IMR-90 (cell line): ENCODE measurements at regions not wholly inside any gene's neighbourhood (a gene's known extent, or its start where the extent isn't known, plus 50 kb on each side); places are given as distances from the start of the nearest gene placed in this dataset.

Experiments
- ATAC-seq: fragments of 200-7000 bp; cut with Tn5 transposase; 2 replicates; pipeline ENCODE4 v1.9.1; 2020; ENCODE audit warnings: low read depth, mild to moderate bottlenecking, moderate library complexity
- BruUV-seq: library from RNA; stranded (reverse); fragments of 400-500 nt; replicated peaks from 2 replicates; lab custom pipeline; 2021; lab: Mats Ljungman, UMichigan
- CTCF ChIA-PET: fragments of 300-600 bp; formaldehyde crosslinking; extraction: SDS; loops from one replicate; lab custom pipeline; 2021; ENCODE audit warnings: antibody characterized with exemption; lab: Yijun Ruan, JAX
- POLR2A ChIA-PET: fragments of 300-600 bp; sonication (Branson Sonifier 250); formaldehyde crosslinking; loops from one replicate; lab custom pipeline; 2022; ENCODE audit warnings: antibody characterized with exemption; ENCODE audit not compliant: unreplicated experiment; lab: Charles Lee
- DNase-seq: peaks from one replicate; pipeline ENCODE4 v3.0.0; 2013
- H2AFZ ChIP-seq: replicated peaks from 2 replicates; pipeline ENCODE3; 2013; ENCODE audit warnings: low read length, mild to moderate bottlenecking; ENCODE audit not compliant: poor library complexity
- H2AK5ac ChIP-seq: 2 replicates; pipeline ENCODE4 v1.6.1; 2013; ENCODE audit warnings: low read depth, low read length, inconsistent platforms
- H2AK9ac ChIP-seq: replicated peaks from 2 replicates; pipeline ENCODE3; 2013; ENCODE audit warnings: mild to moderate bottlenecking, low read depth, low read length, moderate library complexity; ENCODE audit not compliant: poor library complexity
- H2BK120ac ChIP-seq: 2 replicates; pipeline ENCODE4 v1.6.1; 2013; ENCODE audit warnings: low read depth, low read length, inconsistent platforms
- H2BK15ac ChIP-seq: 3 replicates; pipeline ENCODE4 v1.6.1; 2013; ENCODE audit warnings: low read depth, low read length, inconsistent platforms
- H2BK20ac ChIP-seq: 2 replicates; pipeline ENCODE4 v1.6.1; 2013; ENCODE audit warnings: low read depth, mild to moderate bottlenecking, inconsistent platforms, low read length, moderate library complexity
- H2BK5ac ChIP-seq: 2 replicates; pipeline ENCODE4 v1.6.1; 2013; ENCODE audit warnings: mild to moderate bottlenecking, low read depth, low read length, inconsistent platforms; ENCODE audit not compliant: poor library complexity, severe bottlenecking
- H3K14ac ChIP-seq: replicated peaks from 2 replicates; pipeline ENCODE4 v1.6.1; 2013; ENCODE audit warnings: low read depth, low read length, inconsistent platforms
- H3K18ac ChIP-seq: 2 replicates; pipeline ENCODE4 v1.6.1; 2013; ENCODE audit warnings: low read depth, low read length, control low read depth
- H3K23ac ChIP-seq: 2 replicates; pipeline ENCODE4 v1.6.1; 2013; ENCODE audit warnings: low read depth, low read length, inconsistent platforms
- H3K27ac ChIP-seq: 2 replicates; pipeline ENCODE4 v1.5.1; 2013; ENCODE audit warnings: mild to moderate bottlenecking, control low read depth, low read length; ENCODE audit not compliant: insufficient read depth
- H3K27me3 ChIP-seq: 2 replicates; pipeline ENCODE4 v1.6.1; 2013; ENCODE audit warnings: low read length; ENCODE audit not compliant: control insufficient read depth, insufficient read depth
- H3K36me3 ChIP-seq: 2 replicates; pipeline ENCODE4 v1.6.1; 2013; ENCODE audit warnings: low read length, mixed read lengths; ENCODE audit not compliant: control insufficient read depth, insufficient read depth
- H3K4ac ChIP-seq: 2 replicates; pipeline ENCODE4 v1.6.1; 2013; ENCODE audit warnings: low read depth, low read length, inconsistent platforms
- H3K4me1 ChIP-seq: 2 replicates; pipeline ENCODE4 v1.6.1; 2013; ENCODE audit warnings: low read length, mixed read lengths; ENCODE audit not compliant: control insufficient read depth, insufficient read depth
- H3K4me2 ChIP-seq: 2 replicates; pipeline ENCODE4 v1.6.1; 2013; ENCODE audit warnings: low read depth, mild to moderate bottlenecking, control low read depth, low read length, moderate library complexity
- H3K4me3 ChIP-seq: 2 replicates; pipeline ENCODE4 v1.5.1; 2013; ENCODE audit warnings: low read depth, mild to moderate bottlenecking, control low read depth, low read length, moderate library complexity; ENCODE audit not compliant: insufficient read depth
- H3K56ac ChIP-seq: 2 replicates; pipeline ENCODE4 v1.6.1; 2013; ENCODE audit warnings: low read length, inconsistent platforms; ENCODE audit not compliant: insufficient read depth; ENCODE audit errors: extremely low read depth
- H3K79me1 ChIP-seq, 2 experiments: 2 replicates each; pipeline ENCODE4 v1.6.1; 2013; ENCODE audit warnings: low read length in 2 of 2, inconsistent platforms in 1 of 2, low read depth in 1 of 2
- H3K9ac ChIP-seq: 2 replicates; pipeline ENCODE4 v1.6.1; 2013; ENCODE audit warnings: low read depth, low read length, control low read depth
- H3K9me1 ChIP-seq: 2 replicates; pipeline ENCODE4 v1.6.1; 2013; ENCODE audit warnings: low read length, inconsistent platforms; ENCODE audit not compliant: insufficient read depth
- H3K9me3 ChIP-seq: 2 replicates; pipeline ENCODE4 v1.6.1; 2013; ENCODE audit warnings: low read length; ENCODE audit not compliant: control insufficient read depth, insufficient read depth
- H4K20me1 ChIP-seq: 2 replicates; pipeline ENCODE4 v1.6.1; 2013; ENCODE audit warnings: low read length, inconsistent platforms; ENCODE audit not compliant: insufficient read depth
- H4K5ac ChIP-seq: 2 replicates; pipeline ENCODE4 v1.6.1; 2013; ENCODE audit warnings: mild to moderate bottlenecking, low read depth, low read length, control low read depth
- H4K8ac ChIP-seq, 2 experiments: 2 replicates each; pipeline ENCODE4 v1.6.1; 2013; ENCODE audit warnings: low read depth in 2 of 2, low read length in 2 of 2, control low read depth in 1 of 2, inconsistent platforms in 1 of 2
- H4K91ac ChIP-seq: 2 replicates; pipeline ENCODE4 v1.6.1; 2013; ENCODE audit warnings: low read depth, low read length, inconsistent platforms; ENCODE audit not compliant: insufficient read depth
- BHLHE40 ChIP-seq: fragments of 150-350 bp; IDR thresholded peaks from 2 replicates; pipeline ENCODE4 v1.6.1; 2016; ENCODE audit warnings: mild to moderate bottlenecking, low read depth, low read length
- CEBPB ChIP-seq: IDR thresholded peaks from 2 replicates; pipeline ENCODE4 v1.6.1; 2012; ENCODE audit warnings: low read depth, low read length, improper control_type of control experiment
- CHD1 ChIP-seq: IDR thresholded peaks from 2 replicates; pipeline ENCODE4 v1.6.1; 2012; ENCODE audit warnings: low read depth, low read length, improper control_type of control experiment
- ELK1 ChIP-seq: fragments of 150-350 bp; IDR thresholded peaks from 2 replicates; pipeline ENCODE4 v1.6.1; 2016; ENCODE audit warnings: low read depth, mild to moderate bottlenecking, low read length, moderate library complexity, borderline replicate concordance
- FOS ChIP-seq: fragments of 150-350 bp; IDR thresholded peaks from 2 replicates; pipeline ENCODE4 v1.6.1; 2016; ENCODE audit warnings: low read depth, low read length
- MAFK ChIP-seq: IDR thresholded peaks from 2 replicates; pipeline ENCODE4 v1.6.1; 2012; ENCODE audit warnings: low read depth, low read length, improper control_type of control experiment
- MAZ ChIP-seq: IDR thresholded peaks from 2 replicates; pipeline ENCODE4 v1.6.1; 2012; ENCODE audit warnings: low read depth, mild to moderate bottlenecking, low read length, improper control_type of control experiment, moderate library complexity, borderline replicate concordance
- MXI1 ChIP-seq: IDR thresholded peaks from 2 replicates; pipeline ENCODE4 v1.6.1; 2012; ENCODE audit warnings: low read depth, mild to moderate bottlenecking, low read length, moderate library complexity, borderline replicate concordance
- NFE2L2 ChIP-seq: fragments of 150-350 bp; IDR thresholded peaks from 2 replicates; pipeline ENCODE4 v1.6.1; 2016; ENCODE audit warnings: low read depth, mild to moderate bottlenecking, low read length
- POLR2A ChIP-seq: IDR thresholded peaks from 2 replicates; pipeline ENCODE4 v1.6.1; 2012; ENCODE audit warnings: mild to moderate bottlenecking, low read depth, low read length
- RAD21 ChIP-seq: IDR thresholded peaks from 2 replicates; pipeline ENCODE4 v1.6.1; 2012; ENCODE audit warnings: low read length, improper control_type of control experiment
- RCOR1 ChIP-seq: IDR thresholded peaks from 2 replicates; pipeline ENCODE4 v1.6.1; 2012; ENCODE audit warnings: mild to moderate bottlenecking, low read length, improper control_type of control experiment; ENCODE audit not compliant: insufficient replicate concordance
- RFX5 ChIP-seq: IDR thresholded peaks from 2 replicates; pipeline ENCODE4 v1.8.0; 2012; ENCODE audit warnings: low read depth, mild to moderate bottlenecking, low read length, moderate library complexity
- SMC3 ChIP-seq: fragments of 150-350 bp; IDR thresholded peaks from 2 replicates; pipeline ENCODE4 v1.6.1; 2016; ENCODE audit warnings: low read depth, mild to moderate bottlenecking, antibody characterized with exemption, low read length, moderate library complexity
- WGBS, 2 experiments: methylation state at CpG; one replicate each; pipeline versions ENCODE4 v1.1.5 to v1.1.7; 2013; ENCODE audit warnings: missing lambda C conversion rate in 2 of 2; ENCODE audit not compliant: insufficient read length in 1 of 2; ENCODE audit errors: extremely low coverage in 2 of 2; 5-methylcytosine and 5-hydroxymethylcytosine counted together
- dilution Hi-C: fragments of 300-500 bp; cut with HindIII; formaldehyde crosslinking; loops from one replicate; pipeline ENCODE4 v1.14.3; 2018; ENCODE audit warnings: low sequenced_read_pairs; ENCODE audit not compliant: unreplicated experiment
- in situ Hi-C: fragments of 300-500 bp; cut with MboI; formaldehyde crosslinking; loops from 3 replicates; pipeline ENCODE4 v1.14.3; 2019; ENCODE audit warnings: low sequenced_read_pairs, inconsistent platforms, mixed read lengths
- intact Hi-C: fragments of 100-400 bp; cut with micrococcal nuclease; formaldehyde crosslinking; loops from 2 replicates; pipeline ENCODE4 v1.10.0; 2022
- TF ChIP-seq, protein P1 (sequence below): conservative IDR thresholded peaks from 2 replicates; pipeline ENCODE4 v1.5.1; 2012; ENCODE audit warnings: mild to moderate bottlenecking, low read depth, low read length, improper control_type of control experiment
- TF ChIP-seq, protein P2 (sequence below): fragments of 150-350 bp; IDR thresholded peaks from 2 replicates; pipeline ENCODE4 v1.6.1; 2017; ENCODE audit warnings: mild to moderate bottlenecking, antibody characterized with exemption, low read length, low read depth

DNA sequence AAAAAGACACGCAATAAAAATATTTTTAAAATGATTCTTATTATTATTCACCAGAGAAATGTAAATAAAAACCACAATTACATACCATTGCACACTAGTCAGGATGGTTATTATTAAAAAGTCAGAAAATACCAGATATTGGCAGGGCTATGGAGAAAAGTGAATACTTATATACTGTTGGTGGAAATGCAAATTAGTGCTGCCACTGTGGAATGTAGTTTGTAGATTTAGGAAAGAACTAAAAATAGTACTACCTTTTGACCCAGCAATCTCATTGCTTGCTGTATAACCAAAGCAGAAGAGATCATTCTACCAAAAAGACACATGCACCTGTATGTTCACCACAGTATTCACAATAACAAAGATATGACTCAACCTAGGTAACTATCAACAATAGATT is 1237.3 kb upstream of the FAM98A start:
- POLR2A ChIA-PET, result no interaction called here
- no peak overlapping the region for H4K8ac ChIP-seq
- dilution Hi-C loops (no loop called here), intact Hi-C loops (no loop called here), in situ Hi-C loops (no loop called here)
- TF ChIP-seq RAD21 (no peak), MAFK (no peak), NFE2L2 (no peak), MXI1 (no peak), CHD1 (no peak), POLR2A (no peak), CEBPB (no peak), BHLHE40 (no peak), FOS (no peak), RCOR1 (no peak), RFX5 (no peak), MAZ (no peak), ELK1 (no peak), SMC3 (no peak)
- TF ChIP-seq, protein P1, sequence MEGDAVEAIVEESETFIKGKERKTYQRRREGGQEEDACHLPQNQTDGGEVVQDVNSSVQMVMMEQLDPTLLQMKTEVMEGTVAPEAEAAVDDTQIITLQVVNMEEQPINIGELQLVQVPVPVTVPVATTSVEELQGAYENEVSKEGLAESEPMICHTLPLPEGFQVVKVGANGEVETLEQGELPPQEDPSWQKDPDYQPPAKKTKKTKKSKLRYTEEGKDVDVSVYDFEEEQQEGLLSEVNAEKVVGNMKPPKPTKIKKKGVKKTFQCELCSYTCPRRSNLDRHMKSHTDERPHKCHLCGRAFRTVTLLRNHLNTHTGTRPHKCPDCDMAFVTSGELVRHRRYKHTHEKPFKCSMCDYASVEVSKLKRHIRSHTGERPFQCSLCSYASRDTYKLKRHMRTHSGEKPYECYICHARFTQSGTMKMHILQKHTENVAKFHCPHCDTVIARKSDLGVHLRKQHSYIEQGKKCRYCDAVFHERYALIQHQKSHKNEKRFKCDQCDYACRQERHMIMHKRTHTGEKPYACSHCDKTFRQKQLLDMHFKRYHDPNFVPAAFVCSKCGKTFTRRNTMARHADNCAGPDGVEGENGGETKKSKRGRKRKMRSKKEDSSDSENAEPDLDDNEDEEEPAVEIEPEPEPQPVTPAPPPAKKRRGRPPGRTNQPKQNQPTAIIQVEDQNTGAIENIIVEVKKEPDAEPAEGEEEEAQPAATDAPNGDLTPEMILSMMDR, result no peak
- TF ChIP-seq, protein P2, sequence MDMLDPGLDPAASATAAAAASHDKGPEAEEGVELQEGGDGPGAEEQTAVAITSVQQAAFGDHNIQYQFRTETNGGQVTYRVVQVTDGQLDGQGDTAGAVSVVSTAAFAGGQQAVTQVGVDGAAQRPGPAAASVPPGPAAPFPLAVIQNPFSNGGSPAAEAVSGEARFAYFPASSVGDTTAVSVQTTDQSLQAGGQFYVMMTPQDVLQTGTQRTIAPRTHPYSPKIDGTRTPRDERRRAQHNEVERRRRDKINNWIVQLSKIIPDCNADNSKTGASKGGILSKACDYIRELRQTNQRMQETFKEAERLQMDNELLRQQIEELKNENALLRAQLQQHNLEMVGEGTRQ, result no peak
- no CpG with 5 or more reads among the region's 1 CpG for WGBS, 2 experiments
- no peak overlapping the region for H3K4me3 ChIP-seq
- H2BK5ac ChIP-seq, result no peak overlapping the region
- H4K91ac ChIP-seq, result no peak overlapping the region
- BruUV-seq, result no TSS peak
- no peaks in the 10 kb centered on the region for H4K20me1 ChIP-seq
- CTCF ChIA-PET, result no interaction called here
- H3K9ac ChIP-seq, result no peak overlapping the region
- no peaks in the 10 kb centered on the region for H3K9me1 ChIP-seq
- no peak overlapping the region for H3K56ac ChIP-seq
- no peak overlapping the region for H2BK20ac ChIP-seq
- H2AK5ac ChIP-seq, result no peak overlapping the region
- H3K4me2 ChIP-seq, result no peak overlapping the region
- H3K14ac ChIP-seq, result no peak overlapping the region
- H3K4me1 ChIP-seq, result no peaks in the 10 kb centered on the region
- no peaks in the 10 kb centered on the region for H3K79me1 ChIP-seq
- DNase-seq, result no peak
- no peaks in the 10 kb centered on the region for H3K27me3 ChIP-seq
- no peak overlapping the region for H2AK9ac ChIP-seq
- H3K23ac ChIP-seq, result no peak overlapping the region
- H3K9me3 ChIP-seq, result peaks cover 2% of the 10 kb centered on the region
- H2BK120ac ChIP-seq, result no peak overlapping the region
- H3K27ac ChIP-seq, result no peak overlapping the region
- H2AFZ ChIP-seq, result no peak overlapping the region
- no peak overlapping the region for H3K18ac ChIP-seq
- no peak for ATAC-seq
- H3K4ac ChIP-seq, result no peak overlapping the region
- no peaks in the 10 kb centered on the region for H3K36me3 ChIP-seq
- no peak overlapping the region for H4K5ac ChIP-seq
- no peak overlapping the region for H2BK15ac ChIP-seq
